ENCODE measurements at regions not wholly inside any gene's neighbourhood (a gene's known extent, or its start where the extent isn't known, plus 50 kb on each side); places are given as distances from the start of the nearest gene placed in this dataset.

GRCh38 chr3:10555263-10555662 lies 49.9 kb upstream of the ATP2B2 start:
- intact Hi-C loops (cut with DNase I, micrococcal nuclease): no loop called here
- DNase-seq: no peak
- no peak for ATAC-seq

DNA sequence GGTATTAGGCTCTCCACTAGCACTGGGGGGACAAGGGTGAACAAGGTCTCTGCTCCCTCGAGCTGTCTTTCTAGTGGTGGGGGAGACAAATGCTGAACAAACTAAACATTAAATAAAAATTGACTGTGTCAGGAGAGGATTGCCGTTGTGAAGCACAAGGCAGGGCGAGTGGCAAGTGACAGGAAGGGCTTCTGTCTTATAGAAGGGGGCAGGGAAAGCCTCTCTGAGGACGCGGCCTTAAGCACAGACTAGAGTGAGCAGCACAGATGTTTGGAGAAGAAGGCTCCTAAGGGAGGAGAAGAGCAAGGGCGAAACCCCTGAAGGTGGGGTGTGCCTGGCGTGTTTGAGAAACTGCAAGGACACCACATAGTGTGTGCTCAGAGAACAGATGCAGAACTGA lies 50.9 kb upstream of the ATP2B2 start:
- ATAC-seq (no peak), DNase-seq (no peak)
- intact Hi-C loops (cut with DNase I, micrococcal nuclease): no loop called here

GRCh38 chr3:10557250-10557649 lies 51.9 kb upstream of the ATP2B2 start:
- ATAC-seq (no peak), DNase-seq (no peak)
- intact Hi-C loops (cut with DNase I, micrococcal nuclease): no loop called here

DNA sequence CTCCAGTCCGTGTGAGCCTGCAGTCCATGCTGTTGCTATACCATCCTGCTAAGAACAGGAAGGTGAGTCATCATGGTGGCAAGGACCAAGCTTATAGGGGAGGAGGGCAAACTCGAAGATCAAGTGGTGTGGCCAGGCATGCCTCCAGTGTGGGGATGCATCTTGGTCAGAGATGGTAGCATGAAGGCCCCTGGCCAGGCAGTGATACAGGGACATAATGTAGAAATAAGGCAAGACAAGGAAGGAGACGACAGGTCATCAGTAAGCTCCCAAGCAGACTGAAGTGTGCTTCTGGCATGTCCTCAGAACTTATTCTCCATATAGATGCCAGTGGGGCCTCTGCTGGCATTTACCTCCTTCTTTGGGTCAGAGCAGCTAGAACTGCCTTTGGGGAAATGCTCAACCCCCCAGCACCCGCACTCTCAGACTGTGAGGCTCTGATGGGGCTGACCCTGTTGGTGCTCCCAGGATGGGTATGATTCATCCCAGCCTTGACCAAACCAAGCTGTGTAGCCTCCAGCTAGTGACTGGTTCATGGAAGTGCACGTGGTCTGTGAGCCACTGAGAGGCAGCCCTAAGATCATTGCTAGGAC lies 52.5 kb upstream of the ATP2B2 start:
- DNase-seq (no peak), ATAC-seq (no peak)
- intact Hi-C loops (cut with DNase I, micrococcal nuclease): no loop called here

DNA sequence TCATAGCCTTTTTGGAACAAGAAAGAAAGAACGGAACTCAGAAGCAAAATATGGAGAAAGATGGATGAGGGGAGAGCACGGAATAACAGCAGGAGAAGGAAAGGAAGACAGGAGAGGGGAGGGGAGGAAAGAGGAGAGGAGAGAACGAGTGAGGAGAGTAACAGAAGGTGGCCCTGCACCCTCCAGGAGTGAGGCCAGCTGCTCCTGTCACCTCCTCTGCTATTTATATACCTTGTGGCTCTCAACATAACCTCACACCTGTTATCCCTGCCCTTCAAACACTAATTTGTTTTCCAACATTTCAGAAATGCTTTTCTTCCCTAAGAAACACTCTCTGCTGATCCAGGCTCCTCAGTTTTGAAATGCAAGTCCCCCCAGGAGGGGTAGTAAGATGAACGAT lies 53.4 kb upstream of the ATP2B2 start:
- ATAC-seq (no peak), DNase-seq (no peak)
- intact Hi-C loops (cut with DNase I, micrococcal nuclease): no loop called here

DNA sequence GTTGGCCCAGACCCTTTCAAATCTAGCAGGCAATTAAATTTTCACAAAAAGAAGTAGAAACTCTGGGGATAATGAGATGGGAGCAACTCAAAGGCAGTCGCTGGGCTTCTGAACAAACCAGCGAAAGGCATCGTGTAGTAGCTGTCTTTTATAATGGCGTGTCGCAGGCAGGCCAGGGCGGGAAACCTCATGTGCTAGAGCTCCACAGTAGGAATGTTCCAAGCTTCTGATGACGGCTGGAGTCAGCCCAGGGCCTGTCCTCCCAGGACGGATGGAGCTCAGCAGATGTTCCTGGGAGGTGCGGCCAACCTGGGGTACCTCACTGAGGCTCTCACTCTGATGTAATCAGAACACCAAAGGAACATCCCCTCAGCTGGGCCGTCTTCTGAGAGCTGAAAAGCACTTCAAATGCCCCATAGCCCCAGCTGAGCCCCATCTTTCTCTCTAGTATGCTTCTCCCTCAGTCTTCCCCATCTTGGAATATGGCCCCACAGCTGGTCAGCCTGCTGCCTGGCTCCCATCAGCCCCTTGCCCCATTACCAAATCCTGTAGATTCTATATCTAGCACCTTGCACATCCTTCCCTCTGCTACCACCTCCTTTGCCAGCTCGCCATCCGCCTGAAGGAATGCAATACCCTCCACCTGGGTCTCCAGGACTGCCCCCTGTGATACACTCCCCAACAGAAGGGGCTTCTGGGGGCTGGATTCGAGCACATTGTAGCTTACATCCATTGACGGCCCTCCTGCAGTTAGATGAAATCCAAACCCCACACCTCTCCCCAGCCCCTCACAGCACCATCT lies 54.9 kb upstream of the ATP2B2 start:
- no peak for ATAC-seq
- DNase-seq: no peak
- intact Hi-C loops (cut with DNase I, micrococcal nuclease): no loop called here

DNA sequence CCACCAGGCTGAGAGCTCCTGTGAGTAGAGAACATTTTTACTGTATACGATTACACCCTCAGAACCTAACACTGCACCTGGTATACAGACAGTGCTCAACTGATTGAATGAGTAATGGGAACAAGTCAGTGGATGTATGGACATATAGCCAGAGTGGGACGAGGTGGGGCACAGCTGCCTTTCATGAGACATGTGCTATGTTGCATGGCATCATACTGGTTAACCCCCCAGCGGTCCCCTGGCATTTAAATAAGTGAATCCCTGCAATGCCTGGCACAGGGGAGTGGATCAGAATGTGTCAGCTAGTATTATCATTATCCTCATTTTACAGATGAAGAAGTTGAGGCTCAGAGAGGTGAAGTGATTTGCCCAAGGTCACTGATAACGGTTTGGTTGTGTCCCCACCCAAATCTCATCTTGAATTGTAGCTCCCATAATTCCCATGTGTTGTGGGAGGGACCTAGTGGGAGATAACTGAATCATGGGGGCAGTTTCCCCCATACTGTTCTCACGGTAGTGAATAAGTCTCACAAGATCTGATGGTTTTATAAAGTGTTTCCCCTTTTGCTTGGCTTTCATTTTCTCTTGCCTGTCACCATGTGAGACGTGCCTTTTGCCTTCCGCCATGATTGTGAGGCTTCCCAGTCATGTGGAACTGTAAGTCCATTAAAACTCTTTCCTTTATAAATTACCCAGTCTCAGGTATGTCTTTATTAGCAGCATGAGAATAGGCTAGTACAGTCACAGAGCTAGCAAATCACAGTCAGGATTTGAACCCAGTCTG lies 56.0 kb upstream of the ATP2B2 start:
- ATAC-seq (no peak), DNase-seq (no peak)
- intact Hi-C loops (cut with DNase I, micrococcal nuclease): no loop called here

DNA sequence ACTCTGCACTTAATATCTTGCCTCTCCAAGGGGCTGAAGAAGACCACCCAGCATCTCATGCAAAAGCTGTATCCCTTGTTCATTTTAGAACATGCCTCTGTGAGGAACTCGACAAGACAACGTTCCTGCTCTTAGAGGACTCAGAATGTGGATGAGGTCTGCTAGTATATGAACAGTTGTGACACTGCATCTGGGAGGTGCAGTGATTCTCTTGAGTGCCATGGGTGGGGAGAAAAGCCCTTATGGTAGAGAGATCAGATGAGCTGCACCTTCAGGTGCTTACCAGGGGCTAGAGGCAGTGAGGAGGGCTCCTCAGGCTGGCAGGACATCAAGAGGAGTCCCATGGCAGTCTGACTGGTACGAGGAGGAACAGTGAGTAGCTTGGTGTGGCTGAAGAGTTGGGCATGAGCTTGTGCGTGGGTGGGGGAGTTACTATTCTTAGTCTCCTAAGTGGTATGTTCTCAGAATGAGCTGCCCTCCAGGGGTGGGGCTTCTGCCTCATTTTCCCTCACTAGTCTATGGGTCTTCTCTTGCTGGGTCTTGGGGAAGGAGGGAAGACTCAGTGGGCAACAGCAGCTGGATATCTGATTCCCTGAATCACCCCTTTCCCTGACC lies 56.7 kb upstream of the ATP2B2 start:
- intact Hi-C loops (cut with DNase I, micrococcal nuclease): no loop called here
- DNase-seq: no peak
- no peak for ATAC-seq

- DNase-seq: no peak
- no peak for ATAC-seq
- intact Hi-C loops (cut with DNase I, micrococcal nuclease): no loop called here
Observed at GRCh38 chr3:10563396-10563795, 58.0 kb upstream of the ATP2B2 start.

- DNase-seq (no peak), ATAC-seq (no peak)
- intact Hi-C loops (cut with DNase I, micrococcal nuclease): no loop called here
Observed at GRCh38 chr3:10565814-10566213, 60.4 kb upstream of the ATP2B2 start.

DNA sequence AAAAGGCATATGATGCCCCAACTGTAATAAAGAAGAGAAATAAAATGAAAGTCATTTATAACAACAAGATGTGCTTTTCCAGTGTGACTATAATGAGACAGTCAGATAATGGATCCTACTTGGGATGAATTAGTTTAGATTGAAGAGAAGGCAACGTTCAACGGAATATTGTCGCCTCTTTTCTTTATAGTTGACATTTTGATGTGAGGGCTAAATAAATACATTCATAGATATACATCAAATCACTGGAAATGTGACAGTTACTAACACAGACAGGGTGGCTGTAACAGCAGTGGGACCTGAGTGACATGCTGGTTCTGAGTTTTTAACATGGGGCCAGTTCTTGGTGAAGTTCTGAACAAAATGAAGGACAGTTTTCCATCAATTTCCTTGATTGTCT lies 61.1 kb upstream of the ATP2B2 start:
- intact Hi-C loops (cut with DNase I, micrococcal nuclease): no loop called here
- DNase-seq (no peak), ATAC-seq (no peak)

GRCh38 chr3:10568549-10568948 lies 63.2 kb upstream of the ATP2B2 start:
- DNase-seq (no peak), ATAC-seq (no peak)
- intact Hi-C loops (cut with DNase I, micrococcal nuclease): no loop called here

DNA sequence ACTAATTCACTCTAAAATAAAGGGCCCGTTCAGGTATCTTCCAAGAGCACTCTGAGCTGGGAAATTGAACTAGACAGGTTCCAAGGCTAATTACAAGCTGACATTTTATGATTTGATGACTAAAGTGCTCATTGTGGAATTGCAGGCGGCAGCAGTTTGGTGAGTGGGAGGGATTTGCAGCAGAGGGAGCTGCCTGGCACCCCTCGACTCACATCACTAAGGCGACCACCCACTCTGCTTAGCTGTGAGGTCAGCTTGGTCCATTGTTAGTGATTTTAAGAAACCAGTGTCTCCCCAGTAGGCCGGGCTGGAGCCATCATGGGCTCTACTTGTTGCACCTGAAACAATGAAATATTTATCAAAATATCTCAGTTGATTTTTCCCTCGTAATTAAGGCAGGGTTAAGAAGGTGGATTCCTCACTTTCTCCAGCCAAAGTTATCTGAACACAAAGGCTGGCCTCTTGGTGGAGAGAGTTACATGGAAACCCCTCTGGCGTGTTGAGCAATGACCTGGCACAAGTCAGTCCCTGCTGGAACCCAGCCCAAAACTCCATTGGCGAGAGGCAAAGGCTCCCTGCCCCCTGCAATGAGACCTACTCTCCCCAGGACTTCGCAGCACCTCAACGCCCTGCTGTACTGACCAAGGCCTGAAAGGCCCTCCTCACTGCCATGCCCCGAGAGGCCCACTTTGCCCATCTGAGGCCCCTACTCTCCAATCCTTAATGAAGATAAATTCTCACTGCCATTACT lies 65.0 kb upstream of the ATP2B2 start:
- ATAC-seq (no peak), DNase-seq (no peak)
- intact Hi-C loops (cut with DNase I, micrococcal nuclease): no loop called here

GRCh38 chr3:10574101-10574620 lies 68.8 kb upstream of the ATP2B2 start:
- no peak for ATAC-seq

GRCh38 chr3:10575601-10576160 lies 70.3 kb upstream of the ATP2B2 start:
- DNase-seq: no peak
- intact Hi-C loops (cut with DNase I, micrococcal nuclease): no loop called here

More at GRCh38 chr3:10574101-10574620, 68.8 kb upstream of the ATP2B2 start:
- intact Hi-C loops (cut with DNase I, micrococcal nuclease): no loop called here
- DNase-seq: no peak

DNA sequence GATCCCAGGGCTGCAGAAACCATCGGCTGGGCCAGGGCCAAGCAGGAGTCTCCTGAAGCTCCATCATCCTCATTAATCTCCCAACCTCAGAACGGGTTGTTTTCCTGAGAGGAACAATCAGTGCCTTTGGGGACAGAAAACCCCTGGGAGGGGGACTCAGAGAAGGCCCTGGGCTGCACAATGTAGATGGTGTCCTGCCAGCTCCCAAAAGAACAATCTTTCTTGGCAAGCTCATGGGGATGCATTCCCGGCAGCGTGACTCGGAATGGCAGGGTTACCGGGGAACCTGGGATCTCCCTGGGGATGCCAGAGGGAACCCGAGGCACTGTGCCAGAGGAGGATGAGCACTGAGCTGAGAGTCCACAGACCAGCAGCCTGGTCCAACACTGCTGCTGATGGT lies 72.1 kb upstream of the ATP2B2 start:
- intact Hi-C loops (cut with DNase I, micrococcal nuclease): no loop called here
- ATAC-seq (no peak), DNase-seq (no peak)

More at GRCh38 chr3:10575601-10576160, 70.3 kb upstream of the ATP2B2 start:
- ATAC-seq: no peak

- intact Hi-C loops (cut with DNase I, micrococcal nuclease): no loop called here
- no peak for DNase-seq
- no peak for ATAC-seq
Observed at GRCh38 chr3:10580426-10580825, 75.0 kb upstream of the ATP2B2 start.

DNA sequence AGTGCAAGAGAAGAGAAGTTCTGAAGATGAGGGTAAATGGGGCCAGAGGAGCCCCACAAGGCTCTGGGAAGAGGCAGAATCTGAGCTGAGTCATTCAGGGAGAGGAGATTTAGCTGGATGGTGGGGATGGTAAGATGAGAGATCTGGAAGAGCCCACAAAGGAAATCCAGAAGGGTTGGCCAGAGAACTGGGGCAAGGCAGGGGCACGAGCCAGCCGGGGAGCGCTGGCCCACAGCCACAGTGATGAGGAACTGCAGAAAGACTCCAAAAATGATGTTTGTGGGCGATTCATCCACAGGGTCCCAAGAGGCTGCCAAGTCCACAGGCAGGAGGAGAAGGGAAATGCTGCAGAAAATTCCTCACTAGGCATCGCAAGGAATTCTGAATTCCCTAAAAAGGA lies 75.9 kb upstream of the ATP2B2 start:
- DNase-seq: no peak
- intact Hi-C loops (cut with DNase I, micrococcal nuclease): no loop called here
- ATAC-seq: no peak
